ENCODE measurements at regions not wholly inside any gene's neighbourhood (a gene's known extent, or its start where the extent isn't known, plus 50 kb on each side); places are given as distances from the start of the nearest gene placed in this dataset.

GRCh38 chr17:70405492-70406220 lies 236.3 kb downstream of the KCNJ2 start:
- Mint-ChIP-seq H3K27ac (no peak overlapping the region), H3K27me3 (ENCODE audit: low read depth) (no peaks in the 10 kb centered on the region), H3K4me3 (no peak overlapping the region), H3K36me3 (no peaks in the 10 kb centered on the region), H3K9me3 (no peaks in the 10 kb centered on the region), H3K4me1 (no peaks in the 10 kb centered on the region)
- no peak for ATAC-seq
- TF ChIP-seq ZNF396 (CRISPR knock-in tag; IDR thresholded peaks at IDR 0.05; ENCODE audit: borderline replicate concordance): no peak
- TF ChIP-seq NR2C2 (CRISPR knock-in tag; IDR thresholded peaks at IDR 0.05): no peak
- TF ChIP-seq USF2 (CRISPR knock-in tag; IDR thresholded peaks at IDR 0.05): no peak
- no peak for TF ChIP-seq NFYB (CRISPR knock-in tag; conservative IDR thresholded peaks at IDR 0.05; ENCODE audit: low read depth)
- TF ChIP-seq CDX4 (CRISPR knock-in tag; IDR thresholded peaks at IDR 0.05; ENCODE audit: borderline replicate concordance): no peak
- TF ChIP-seq FOXP4 (CRISPR knock-in tag; IDR thresholded peaks at IDR 0.05): no peak
- no peak for DNase-seq (ENCODE audit: low spot score)
- POLR2A ChIA-PET: no interaction called here
- CTCF ChIA-PET: no interaction called here

GRCh38 chr17:70407506-70407905 lies 238.2 kb downstream of the KCNJ2 start:
- H3K27me3 Mint-ChIP-seq (ENCODE audit: low read depth): no peaks in the 10 kb centered on the region
- no peak for TF ChIP-seq NR2C2 (CRISPR knock-in tag; IDR thresholded peaks at IDR 0.05)
- TF ChIP-seq NR1H2 (CRISPR knock-in tag; IDR thresholded peaks at IDR 0.05): no peak
- H3K9me3 Mint-ChIP-seq: no peaks in the 10 kb centered on the region
- H3K27ac Mint-ChIP-seq: no peak overlapping the region
- H3K36me3 Mint-ChIP-seq: no peaks in the 10 kb centered on the region
- ChIA-PET POLR2A (no interaction called here), CTCF (no interaction called here)
- no peak overlapping the region for H3K4me3 Mint-ChIP-seq
- no peak for ATAC-seq
- DNase-seq (ENCODE audit: low spot score): no peak
- no peaks in the 10 kb centered on the region for H3K4me1 Mint-ChIP-seq

- CTCF ChIA-PET: no interaction called here
- Mint-ChIP-seq H3K4me3 (no peak overlapping the region), H3K27me3 (ENCODE audit: low read depth) (no peaks in the 10 kb centered on the region), H3K4me1 (no peaks in the 10 kb centered on the region), H3K36me3 (no peaks in the 10 kb centered on the region), H3K27ac (no peak overlapping the region), H3K9me3 (no peaks in the 10 kb centered on the region)
- ATAC-seq (no peak), DNase-seq (ENCODE audit: low spot score) (no peak)
- no peak for TF ChIP-seq ZNF317 (CRISPR knock-in tag; IDR thresholded peaks at IDR 0.05; ENCODE audit: borderline replicate concordance, low read depth)
- no peak for TF ChIP-seq ZNF512 (CRISPR knock-in tag; IDR thresholded peaks at IDR 0.05; ENCODE audit: borderline replicate concordance)
- TF ChIP-seq ZSCAN18 (CRISPR knock-in tag; IDR thresholded peaks at IDR 0.05): no peak
- no peak for TF ChIP-seq CREB1 (CRISPR knock-in tag; IDR thresholded peaks at IDR 0.05)
- no peak for TF ChIP-seq SOX15 (CRISPR knock-in tag; IDR thresholded peaks at IDR 0.05)
- no peak for TF ChIP-seq FOXP4 (CRISPR knock-in tag; IDR thresholded peaks at IDR 0.05)
- TF ChIP-seq MLX (CRISPR knock-in tag; IDR thresholded peaks at IDR 0.05): no peak
- TF ChIP-seq NR3C1 (CRISPR knock-in tag; conservative IDR thresholded peaks at IDR 0.05; ENCODE audit: low read depth): no peak
- TF ChIP-seq ZNF416 (CRISPR knock-in tag; IDR thresholded peaks at IDR 0.05): no peak
- POLR2A ChIA-PET: no interaction called here
Measured at GRCh38 chr17:70408768-70409167, 239.4 kb downstream of the KCNJ2 start.
